Ishikawa (cell line): ENCODE measurements at regions not wholly inside any gene's neighbourhood (a gene's known extent, or its start where the extent isn't known, plus 50 kb on each side); places are given as distances from the start of the nearest gene placed in this dataset.

Source experiments
- NFIC ChIP-seq: IDR thresholded peaks from 2 replicates; pipeline ENCODE4 v1.6.1; 2012
- RAD21 ChIP-seq: IDR thresholded peaks from 2 replicates; pipeline ENCODE4 v1.6.1; 2012; ENCODE audit warnings: low read depth
- TEAD4 ChIP-seq: IDR thresholded peaks from 2 replicates; pipeline ENCODE4 v1.6.1; 2012
- TF ChIP-seq, protein P1 (sequence below): IDR thresholded peaks from 2 replicates; pipeline ENCODE4 v1.6.1; 2012

DNA sequence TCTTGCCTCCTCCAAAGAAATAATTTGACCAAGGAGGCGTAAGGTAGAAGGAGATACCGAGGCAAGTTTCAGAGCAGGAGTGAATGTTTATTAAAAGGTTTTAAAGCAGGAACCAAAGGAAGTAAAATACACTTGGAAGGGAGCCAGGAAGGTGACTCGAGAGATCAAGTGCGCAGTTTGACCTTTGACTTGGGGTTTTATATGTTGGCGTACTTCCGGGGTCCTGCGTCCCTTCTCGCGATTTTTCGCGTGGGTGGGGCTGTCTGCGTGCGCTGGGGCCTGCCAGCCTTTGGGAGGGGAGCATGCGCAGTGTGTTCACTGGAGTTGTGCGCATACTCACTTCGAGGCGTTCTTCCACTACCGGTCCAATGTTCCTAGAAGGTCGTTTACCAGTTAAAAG lies 166.0 kb upstream of the IRX2 start:
- TF ChIP-seq TEAD4 (no peak), NFIC (no peak), RAD21 (no peak)
- TF ChIP-seq, protein P1, sequence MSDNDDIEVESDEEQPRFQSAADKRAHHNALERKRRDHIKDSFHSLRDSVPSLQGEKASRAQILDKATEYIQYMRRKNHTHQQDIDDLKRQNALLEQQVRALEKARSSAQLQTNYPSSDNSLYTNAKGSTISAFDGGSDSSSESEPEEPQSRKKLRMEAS: no peak
